NT2/D1 (cell line): ENCODE measurements at regions not wholly inside any gene's neighbourhood (a gene's known extent, or its start where the extent isn't known, plus 50 kb on each side); places are given as distances from the start of the nearest gene placed in this dataset.

Source experiments
- YY1 ChIP-seq: IDR thresholded peaks from 2 replicates; pipeline ENCODE4 v1.6.1; 2011; ENCODE audit not compliant: insufficient read length, insufficient read depth
- ZNF274 ChIP-seq: IDR thresholded peaks from 2 replicates; pipeline ENCODE4 v1.6.1; 2011; ENCODE audit warnings: mild to moderate bottlenecking, low read depth, low read length

DNA sequence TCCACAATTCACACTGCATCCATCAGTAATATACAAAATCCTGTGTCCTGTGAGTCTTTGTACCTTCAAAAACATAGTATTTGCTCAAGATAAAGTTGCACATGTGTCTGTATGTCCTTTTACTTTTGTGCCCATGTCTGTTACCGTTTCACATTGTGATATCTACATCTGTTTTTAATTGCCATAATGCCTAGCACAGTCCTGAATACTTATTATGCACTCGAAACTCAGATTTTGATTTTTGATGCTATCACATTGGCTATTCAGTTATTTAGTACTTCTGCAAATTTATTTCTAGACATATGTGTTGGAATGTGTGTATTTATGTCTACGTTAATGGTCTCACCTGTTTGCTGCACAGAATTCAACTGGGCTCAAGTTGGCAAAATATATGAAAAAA lies 452.8 kb upstream of the ZEB2 start:
- TF ChIP-seq ZNF274 (no peak), YY1 (no peak)
